ENCODE measurements at regions not wholly inside any gene's neighbourhood (a gene's known extent, or its start where the extent isn't known, plus 50 kb on each side); places are given as distances from the start of the nearest gene placed in this dataset.

DNA sequence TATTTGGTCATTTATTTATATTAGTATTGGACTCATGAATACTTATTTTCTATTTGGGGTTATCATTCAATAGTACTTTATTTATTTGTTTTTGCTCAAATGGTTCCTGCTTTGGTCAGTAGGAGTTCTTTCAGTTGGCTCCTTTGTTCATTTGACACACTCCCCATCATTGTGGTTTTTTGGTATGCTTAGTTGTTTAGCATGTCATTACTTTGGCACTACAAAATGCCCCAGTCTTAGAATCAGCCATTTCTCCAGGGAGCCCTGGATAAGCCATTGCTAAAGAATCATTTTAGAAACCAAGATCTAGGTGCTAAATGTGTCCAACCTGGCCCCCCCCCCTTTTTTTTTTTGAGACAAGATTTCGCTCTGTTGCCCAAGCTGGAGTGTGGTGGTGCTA, 61.7 kb upstream of the MRPS6 start:
- TF ChIP-seq, protein P1, sequence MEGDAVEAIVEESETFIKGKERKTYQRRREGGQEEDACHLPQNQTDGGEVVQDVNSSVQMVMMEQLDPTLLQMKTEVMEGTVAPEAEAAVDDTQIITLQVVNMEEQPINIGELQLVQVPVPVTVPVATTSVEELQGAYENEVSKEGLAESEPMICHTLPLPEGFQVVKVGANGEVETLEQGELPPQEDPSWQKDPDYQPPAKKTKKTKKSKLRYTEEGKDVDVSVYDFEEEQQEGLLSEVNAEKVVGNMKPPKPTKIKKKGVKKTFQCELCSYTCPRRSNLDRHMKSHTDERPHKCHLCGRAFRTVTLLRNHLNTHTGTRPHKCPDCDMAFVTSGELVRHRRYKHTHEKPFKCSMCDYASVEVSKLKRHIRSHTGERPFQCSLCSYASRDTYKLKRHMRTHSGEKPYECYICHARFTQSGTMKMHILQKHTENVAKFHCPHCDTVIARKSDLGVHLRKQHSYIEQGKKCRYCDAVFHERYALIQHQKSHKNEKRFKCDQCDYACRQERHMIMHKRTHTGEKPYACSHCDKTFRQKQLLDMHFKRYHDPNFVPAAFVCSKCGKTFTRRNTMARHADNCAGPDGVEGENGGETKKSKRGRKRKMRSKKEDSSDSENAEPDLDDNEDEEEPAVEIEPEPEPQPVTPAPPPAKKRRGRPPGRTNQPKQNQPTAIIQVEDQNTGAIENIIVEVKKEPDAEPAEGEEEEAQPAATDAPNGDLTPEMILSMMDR (IDR thresholded peaks at IDR 0.05; ENCODE audit: low read depth, low read length, missing input control): no peak
- TF ChIP-seq TAF1 (conservative IDR thresholded peaks at IDR 0.05): no peak
- TF ChIP-seq, protein P2, sequence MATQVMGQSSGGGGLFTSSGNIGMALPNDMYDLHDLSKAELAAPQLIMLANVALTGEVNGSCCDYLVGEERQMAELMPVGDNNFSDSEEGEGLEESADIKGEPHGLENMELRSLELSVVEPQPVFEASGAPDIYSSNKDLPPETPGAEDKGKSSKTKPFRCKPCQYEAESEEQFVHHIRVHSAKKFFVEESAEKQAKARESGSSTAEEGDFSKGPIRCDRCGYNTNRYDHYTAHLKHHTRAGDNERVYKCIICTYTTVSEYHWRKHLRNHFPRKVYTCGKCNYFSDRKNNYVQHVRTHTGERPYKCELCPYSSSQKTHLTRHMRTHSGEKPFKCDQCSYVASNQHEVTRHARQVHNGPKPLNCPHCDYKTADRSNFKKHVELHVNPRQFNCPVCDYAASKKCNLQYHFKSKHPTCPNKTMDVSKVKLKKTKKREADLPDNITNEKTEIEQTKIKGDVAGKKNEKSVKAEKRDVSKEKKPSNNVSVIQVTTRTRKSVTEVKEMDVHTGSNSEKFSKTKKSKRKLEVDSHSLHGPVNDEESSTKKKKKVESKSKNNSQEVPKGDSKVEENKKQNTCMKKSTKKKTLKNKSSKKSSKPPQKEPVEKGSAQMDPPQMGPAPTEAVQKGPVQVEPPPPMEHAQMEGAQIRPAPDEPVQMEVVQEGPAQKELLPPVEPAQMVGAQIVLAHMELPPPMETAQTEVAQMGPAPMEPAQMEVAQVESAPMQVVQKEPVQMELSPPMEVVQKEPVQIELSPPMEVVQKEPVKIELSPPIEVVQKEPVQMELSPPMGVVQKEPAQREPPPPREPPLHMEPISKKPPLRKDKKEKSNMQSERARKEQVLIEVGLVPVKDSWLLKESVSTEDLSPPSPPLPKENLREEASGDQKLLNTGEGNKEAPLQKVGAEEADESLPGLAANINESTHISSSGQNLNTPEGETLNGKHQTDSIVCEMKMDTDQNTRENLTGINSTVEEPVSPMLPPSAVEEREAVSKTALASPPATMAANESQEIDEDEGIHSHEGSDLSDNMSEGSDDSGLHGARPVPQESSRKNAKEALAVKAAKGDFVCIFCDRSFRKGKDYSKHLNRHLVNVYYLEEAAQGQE (IDR thresholded peaks at IDR 0.05): no peak
- no peak for TF ChIP-seq HNF4G (IDR thresholded peaks at IDR 0.05)
- TF ChIP-seq, protein P3, sequence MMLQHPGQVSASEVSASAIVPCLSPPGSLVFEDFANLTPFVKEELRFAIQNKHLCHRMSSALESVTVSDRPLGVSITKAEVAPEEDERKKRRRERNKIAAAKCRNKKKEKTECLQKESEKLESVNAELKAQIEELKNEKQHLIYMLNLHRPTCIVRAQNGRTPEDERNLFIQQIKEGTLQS (IDR thresholded peaks at IDR 0.05): no peak
- no peak for TF ChIP-seq YY1 (IDR thresholded peaks at IDR 0.05)
- TF ChIP-seq, protein P4, sequence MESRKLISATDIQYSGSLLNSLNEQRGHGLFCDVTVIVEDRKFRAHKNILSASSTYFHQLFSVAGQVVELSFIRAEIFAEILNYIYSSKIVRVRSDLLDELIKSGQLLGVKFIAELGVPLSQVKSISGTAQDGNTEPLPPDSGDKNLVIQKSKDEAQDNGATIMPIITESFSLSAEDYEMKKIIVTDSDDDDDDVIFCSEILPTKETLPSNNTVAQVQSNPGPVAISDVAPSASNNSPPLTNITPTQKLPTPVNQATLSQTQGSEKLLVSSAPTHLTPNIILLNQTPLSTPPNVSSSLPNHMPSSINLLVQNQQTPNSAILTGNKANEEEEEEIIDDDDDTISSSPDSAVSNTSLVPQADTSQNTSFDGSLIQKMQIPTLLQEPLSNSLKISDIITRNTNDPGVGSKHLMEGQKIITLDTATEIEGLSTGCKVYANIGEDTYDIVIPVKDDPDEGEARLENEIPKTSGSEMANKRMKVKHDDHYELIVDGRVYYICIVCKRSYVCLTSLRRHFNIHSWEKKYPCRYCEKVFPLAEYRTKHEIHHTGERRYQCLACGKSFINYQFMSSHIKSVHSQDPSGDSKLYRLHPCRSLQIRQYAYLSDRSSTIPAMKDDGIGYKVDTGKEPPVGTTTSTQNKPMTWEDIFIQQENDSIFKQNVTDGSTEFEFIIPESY (IDR thresholded peaks at IDR 0.05): no peak
- no peak for TF ChIP-seq SP1 (IDR thresholded peaks at IDR 0.05)
- no peak for TF ChIP-seq RAD21 (IDR thresholded peaks at IDR 0.05)
- TF ChIP-seq EGR1 (IDR thresholded peaks at IDR 0.05; ENCODE audit: low read depth in 2 of 2): no peak
- TF ChIP-seq, protein P5, sequence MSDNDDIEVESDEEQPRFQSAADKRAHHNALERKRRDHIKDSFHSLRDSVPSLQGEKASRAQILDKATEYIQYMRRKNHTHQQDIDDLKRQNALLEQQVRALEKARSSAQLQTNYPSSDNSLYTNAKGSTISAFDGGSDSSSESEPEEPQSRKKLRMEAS (IDR thresholded peaks at IDR 0.05): no peak
- no peak for TF ChIP-seq RXRA (IDR thresholded peaks at IDR 0.05)
- TF ChIP-seq NR2F2 (IDR thresholded peaks at IDR 0.05): no peak

All from liver (tissue), 3 donors.